Kidney (tissue), 13 donors: ENCODE measurements at regions not wholly inside any gene's neighbourhood (a gene's known extent, or its start where the extent isn't known, plus 50 kb on each side); places are given as distances from the start of the nearest gene placed in this dataset.

ENCODE experiments used
- DNase-seq, 5 donors: peaks; one replicate each; pipeline ENCODE4 v3.0.0-alpha.2; 2013 to 2020
- FAIRE-seq: peaks from 2 replicates; lab custom pipeline; 2012; peaks lifted over from hg19 to GRCh38; lab: Jason Lieb, UNC
- H3K27ac ChIP-seq, 2 donors: one replicate each; pipeline ENCODE4 v1.7.0; 2013; ENCODE audit warnings: low read depth in 2 of 2, low read length in 2 of 2, inconsistent platforms in 1 of 2
- H3K27me3 ChIP-seq: one replicate; pipeline ENCODE4 v1.7.1; 2013; ENCODE audit warnings: low read length, inconsistent platforms; ENCODE audit not compliant: control insufficient read depth, insufficient read depth
- H3K36me3 ChIP-seq, 3 donors: one replicate each; pipeline versions ENCODE4 v1.7.0 to v1.7.1; 2013; ENCODE audit warnings: low read length in 3 of 3, control low read depth in 1 of 3, inconsistent platforms in 1 of 3; ENCODE audit not compliant: insufficient read depth in 3 of 3, control insufficient read depth in 2 of 3
- H3K4me1 ChIP-seq, 3 donors: one replicate each; pipeline versions ENCODE4 v1.7.0 to v1.7.1; 2013; ENCODE audit warnings: low read length in 3 of 3, inconsistent platforms in 1 of 3, low read depth in 1 of 3; ENCODE audit not compliant: control insufficient read depth in 2 of 3, insufficient read depth in 2 of 3
- H3K4me3 ChIP-seq, 3 donors: one replicate each; pipeline versions ENCODE4 v1.7.0 to v1.8.1; 2013; ENCODE audit warnings: low read length in 3 of 3, control low read depth in 1 of 3, inconsistent platforms in 1 of 3
- H3K9ac ChIP-seq, 3 donors: one replicate each; pipeline versions ENCODE4 v1.7.0 to v1.7.1; 2013; ENCODE audit warnings: low read length in 3 of 3, control low read depth in 1 of 3, inconsistent platforms in 1 of 3
- H3K9me3 ChIP-seq, 3 donors: one replicate each; pipeline versions ENCODE4 v1.7.0 to v1.7.1; 2013; ENCODE audit warnings: low read length in 3 of 3, control low read depth in 1 of 3, inconsistent platforms in 1 of 3; ENCODE audit not compliant: control insufficient read depth in 2 of 3, insufficient read depth in 1 of 3
- intact Hi-C: fragments of 100-400 bp; cut with DNase I; formaldehyde crosslinking; loops from one replicate; pipeline ENCODE4 v1.11.1; 2022
- TF ChIP-seq, protein P1 (sequence below): IDR thresholded peaks from 3 replicates; pipeline ENCODE4 v1.5.1; 2012; ENCODE audit warnings: mild to moderate bottlenecking, moderate library complexity, borderline replicate concordance; ENCODE audit not compliant: insufficient read depth; ENCODE audit errors: extremely low read depth
- donor health status: control.
- donor health status: control.
- donor health status: control.
- donor health status: control.
- donor health status: control.
- donor health status: DM: yes; HTN: yes; CAD: no.
- donor health status: Normal renal cell carcinoma (clear cell type).

DNA sequence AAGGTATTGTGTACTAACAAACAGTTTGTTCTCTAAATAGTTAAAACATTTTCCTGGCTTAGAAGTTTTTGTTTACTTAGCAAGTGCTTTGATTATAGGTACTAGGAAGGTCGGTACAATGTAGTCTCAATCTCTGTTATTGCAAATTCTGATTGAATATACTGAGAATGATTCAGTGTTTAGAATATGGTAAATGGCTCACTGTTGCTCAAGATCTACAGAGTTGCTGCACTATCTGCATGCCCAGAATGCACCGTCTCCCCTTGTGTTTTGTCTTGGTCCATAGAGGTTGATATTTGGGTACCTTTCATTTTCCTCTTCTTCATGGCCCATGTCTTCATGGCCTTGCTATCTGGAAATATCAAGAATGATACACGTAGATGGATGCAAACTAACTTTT, 99.6 kb downstream of the KLF6 start:
- intact Hi-C loops: no loop called here
- Histone ChIP-seq H3K36me3 (no peaks in the 10 kb centered on the region), H3K9me3 (no peaks in the 10 kb centered on the region), H3K9ac (no peak overlapping the region), H3K27ac (no peak overlapping the region), H3K4me3 (no peak overlapping the region), H3K4me1 (no peaks in the 10 kb centered on the region), H3K27me3 (no peaks in the 10 kb centered on the region)
- FAIRE-seq: no peak
- TF ChIP-seq, protein P1, sequence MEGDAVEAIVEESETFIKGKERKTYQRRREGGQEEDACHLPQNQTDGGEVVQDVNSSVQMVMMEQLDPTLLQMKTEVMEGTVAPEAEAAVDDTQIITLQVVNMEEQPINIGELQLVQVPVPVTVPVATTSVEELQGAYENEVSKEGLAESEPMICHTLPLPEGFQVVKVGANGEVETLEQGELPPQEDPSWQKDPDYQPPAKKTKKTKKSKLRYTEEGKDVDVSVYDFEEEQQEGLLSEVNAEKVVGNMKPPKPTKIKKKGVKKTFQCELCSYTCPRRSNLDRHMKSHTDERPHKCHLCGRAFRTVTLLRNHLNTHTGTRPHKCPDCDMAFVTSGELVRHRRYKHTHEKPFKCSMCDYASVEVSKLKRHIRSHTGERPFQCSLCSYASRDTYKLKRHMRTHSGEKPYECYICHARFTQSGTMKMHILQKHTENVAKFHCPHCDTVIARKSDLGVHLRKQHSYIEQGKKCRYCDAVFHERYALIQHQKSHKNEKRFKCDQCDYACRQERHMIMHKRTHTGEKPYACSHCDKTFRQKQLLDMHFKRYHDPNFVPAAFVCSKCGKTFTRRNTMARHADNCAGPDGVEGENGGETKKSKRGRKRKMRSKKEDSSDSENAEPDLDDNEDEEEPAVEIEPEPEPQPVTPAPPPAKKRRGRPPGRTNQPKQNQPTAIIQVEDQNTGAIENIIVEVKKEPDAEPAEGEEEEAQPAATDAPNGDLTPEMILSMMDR: no peak
- DNase-seq: no peak

DNA sequence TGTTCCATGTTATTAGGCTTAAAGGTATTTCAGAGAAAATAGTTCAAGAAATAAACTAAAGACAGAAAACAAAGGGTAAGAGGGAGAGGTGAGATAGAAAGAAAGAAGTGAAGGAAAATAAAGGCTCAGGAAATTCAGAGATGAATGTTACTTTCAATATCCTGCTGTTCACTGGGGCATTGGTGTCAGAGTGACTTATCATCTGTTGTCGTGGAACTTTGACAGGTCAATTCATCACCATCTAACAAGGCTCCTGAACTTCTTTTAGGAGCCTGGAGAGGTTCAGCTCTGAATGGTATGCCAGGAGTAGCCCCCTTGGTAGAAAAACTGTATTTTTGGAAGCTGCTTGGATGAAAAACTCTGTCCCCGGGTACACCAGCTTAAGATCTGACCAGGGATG, 100.1 kb downstream of the KLF6 start:
- Histone ChIP-seq H3K27me3 (no peaks in the 10 kb centered on the region), H3K4me3 (no peak overlapping the region), H3K4me1 (no peaks in the 10 kb centered on the region), H3K36me3 (no peaks in the 10 kb centered on the region), H3K27ac (no peak overlapping the region), H3K9ac (no peak overlapping the region), H3K9me3 (no peaks in the 10 kb centered on the region)
- TF ChIP-seq, protein P1: no peak
- FAIRE-seq: no peak
- intact Hi-C loops: no loop called here
- DNase-seq: no peak

GRCh38 chr10:3683560-3683959, 101.4 kb downstream of the KLF6 start:
- FAIRE-seq: no peak
- DNase-seq: no peak
- no peak overlapping the region for H3K4me3 ChIP-seq
- H3K9ac ChIP-seq: no peak overlapping the region
- H3K36me3 ChIP-seq: no peaks in the 10 kb centered on the region
- no peak overlapping the region for H3K27ac ChIP-seq
- no peaks in the 10 kb centered on the region for H3K9me3 ChIP-seq
- H3K4me1 ChIP-seq: no peaks in the 10 kb centered on the region
- TF ChIP-seq, protein P1: no peak
- intact Hi-C loops: no loop called here
- no peaks in the 10 kb centered on the region for H3K27me3 ChIP-seq

GRCh38 chr10:3682745-3683144, 102.3 kb downstream of the KLF6 start:
- DNase-seq (no peak), FAIRE-seq (no peak)
- TF ChIP-seq, protein P1: no peak
- Histone ChIP-seq H3K36me3 (no peaks in the 10 kb centered on the region), H3K4me1 (no peaks in the 10 kb centered on the region), H3K27ac (no peak overlapping the region), H3K4me3 (no peak overlapping the region), H3K9me3 (no peaks in the 10 kb centered on the region), H3K9ac (no peak overlapping the region), H3K27me3 (no peaks in the 10 kb centered on the region)
- intact Hi-C loops: no loop called here
